Body of pancreas (tissue), 4 donors: ENCODE measurements at regions not wholly inside any gene's neighbourhood (a gene's known extent, or its start where the extent isn't known, plus 50 kb on each side); places are given as distances from the start of the nearest gene placed in this dataset.
"Not testable (repeated sequence)": the region's sequence is repeated elsewhere in the genome, so short reads cannot be mapped to it uniquely, and the experiment has no call there.

Source experiments
- ATAC-seq: fragments of 150-250 bp; one replicate; pipeline ENCODE4 v1.9.1; 2016
- DNase-seq, 4 donors: peaks; one replicate each; pipeline ENCODE4 v3.0.0-alpha.2; 2019
- H3K27ac ChIP-seq, 4 donors: fragments of 200-600 bp; sonication (generic); 1 replicate in 3 of 4; 2 replicates in 1 of 4; pipeline versions ENCODE4 v1.5.1 to v1.6.1; 2016 to 2019; ENCODE audit warnings: mild to moderate bottlenecking in 1 of 4, mixed read lengths in 1 of 4, moderate library complexity in 1 of 4
- H3K27me3 ChIP-seq, 2 donors: fragments of 200-600 bp; sonication (generic); one replicate each; pipeline ENCODE4 v1.6.0; 2016; ENCODE audit warnings: mild to moderate bottlenecking in 1 of 2
- H3K36me3 ChIP-seq, 2 donors: fragments of 200-600 bp; sonication (generic); replicated peaks in 1 of 2; 2 replicates each; pipeline ENCODE4 v1.5.1; 2016; ENCODE audit warnings: low read depth in 2 of 2; ENCODE audit not compliant: insufficient read depth in 1 of 2
- H3K4me1 ChIP-seq: fragments of 200-600 bp; sonication (generic); one replicate; pipeline ENCODE4 v1.6.0; 2016
- H3K4me3 ChIP-seq, 2 donors: fragments of 200-600 bp; sonication (generic); 1 replicate in 1 of 2; 2 replicates in 1 of 2; pipeline ENCODE4 v1.5.1; 2016 to 2019
- H3K9me3 ChIP-seq, 3 donors: fragments of 200-600 bp; sonication (generic); 1 replicate in 2 of 3; 2 replicates in 1 of 3; pipeline ENCODE4 v1.5.1; 2016
- POLR2A ChIP-seq, 3 donors: fragments of 450-650 bp; IDR thresholded peaks; one replicate each; pipeline ENCODE4 v1.6.1; 2016; ENCODE audit warnings: antibody characterized with exemption in 3 of 3, mild to moderate bottlenecking in 2 of 3
- WGBS, 2 donors: methylation state at CpG; one replicate each; pipeline ENCODE4 v1.1.5; 2017; 5-methylcytosine and 5-hydroxymethylcytosine counted together
- intact Hi-C: fragments of 100-400 bp; cut with DNase I; formaldehyde crosslinking; loops from one replicate; pipeline ENCODE4 v1.15.1; 2023
- TF ChIP-seq, protein P1 (sequence below), 7 experiments: fragments of 450-650 bp in 4 of 7; fragments of 200-600 bp in 3 of 7; sonication (generic) in 3 of 7; IDR thresholded peaks; one replicate each; pipeline ENCODE4 v1.5.1; 2016 to 2019; ENCODE audit warnings: antibody characterized with exemption in 7 of 7

DNA sequence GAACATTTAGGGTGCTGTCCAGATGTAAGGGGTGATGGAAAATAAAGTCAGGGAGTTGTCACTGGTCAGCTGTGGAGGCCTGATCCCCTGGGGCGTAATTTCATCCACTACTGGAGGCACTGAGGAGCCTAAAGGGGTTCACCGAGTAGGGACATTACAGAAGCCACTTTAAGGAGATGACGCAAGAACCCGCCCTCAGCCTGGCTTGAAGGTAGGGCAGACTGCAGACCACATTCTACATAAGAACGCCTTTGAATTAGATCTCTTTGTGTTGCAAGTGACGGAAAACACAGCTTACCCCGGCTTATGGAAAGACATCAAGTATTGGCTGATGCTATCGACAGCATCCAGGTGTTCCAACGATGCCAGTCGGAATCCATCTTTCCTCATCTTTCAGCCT, 462.7 kb upstream of the CDH4 start:
- WGBS, 2 donors, result 80 to 84% methylated on average over 10 of the region's 10 CpGs
- Histone ChIP-seq H3K4me3 (no peak overlapping the region), H3K36me3 (no peaks in the 10 kb centered on the region), H3K4me1 (no peaks in the 10 kb centered on the region), H3K9me3 (no peaks in the 10 kb centered on the region), H3K27ac (no peak overlapping the region), H3K27me3 (no peaks in the 10 kb centered on the region)
- no peak for TF ChIP-seq POLR2A (IDR thresholded peaks at IDR 0.05)
- TF ChIP-seq, protein P1, sequence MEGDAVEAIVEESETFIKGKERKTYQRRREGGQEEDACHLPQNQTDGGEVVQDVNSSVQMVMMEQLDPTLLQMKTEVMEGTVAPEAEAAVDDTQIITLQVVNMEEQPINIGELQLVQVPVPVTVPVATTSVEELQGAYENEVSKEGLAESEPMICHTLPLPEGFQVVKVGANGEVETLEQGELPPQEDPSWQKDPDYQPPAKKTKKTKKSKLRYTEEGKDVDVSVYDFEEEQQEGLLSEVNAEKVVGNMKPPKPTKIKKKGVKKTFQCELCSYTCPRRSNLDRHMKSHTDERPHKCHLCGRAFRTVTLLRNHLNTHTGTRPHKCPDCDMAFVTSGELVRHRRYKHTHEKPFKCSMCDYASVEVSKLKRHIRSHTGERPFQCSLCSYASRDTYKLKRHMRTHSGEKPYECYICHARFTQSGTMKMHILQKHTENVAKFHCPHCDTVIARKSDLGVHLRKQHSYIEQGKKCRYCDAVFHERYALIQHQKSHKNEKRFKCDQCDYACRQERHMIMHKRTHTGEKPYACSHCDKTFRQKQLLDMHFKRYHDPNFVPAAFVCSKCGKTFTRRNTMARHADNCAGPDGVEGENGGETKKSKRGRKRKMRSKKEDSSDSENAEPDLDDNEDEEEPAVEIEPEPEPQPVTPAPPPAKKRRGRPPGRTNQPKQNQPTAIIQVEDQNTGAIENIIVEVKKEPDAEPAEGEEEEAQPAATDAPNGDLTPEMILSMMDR (IDR thresholded peaks at IDR 0.05), result no peak
- ATAC-seq (no peak), DNase-seq (no peak)
- intact Hi-C loops, result no loop called here

DNA sequence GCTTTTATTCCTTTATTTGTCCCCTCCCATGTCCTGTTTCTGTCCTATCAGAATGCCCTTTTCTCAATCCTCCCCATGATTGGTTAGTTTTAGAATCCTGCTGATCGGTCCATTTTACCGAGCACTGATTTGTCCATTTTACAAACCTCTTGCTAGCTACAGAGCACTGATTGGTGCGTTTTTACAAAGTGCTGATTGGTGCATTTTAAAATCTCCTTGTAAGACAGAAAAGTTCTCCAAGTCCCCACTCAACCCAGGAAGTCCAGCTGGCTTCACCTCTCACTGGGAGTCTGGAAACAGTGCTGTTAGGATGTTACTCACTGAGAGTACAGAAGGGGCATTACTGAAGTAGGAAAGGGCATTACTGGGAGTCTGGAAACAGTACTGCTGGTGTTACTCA, 461.7 kb upstream of the CDH4 start:
- H3K4me1 ChIP-seq, H3K36me3 ChIP-seq, DNase-seq, ATAC-seq, H3K4me3 ChIP-seq, H3K9me3 ChIP-seq, H3K27ac ChIP-seq, H3K27me3 ChIP-seq, intact Hi-C loops: not testable (repeated sequence)
- 72 to 83% methylated on average over 3 of the region's 3 CpGs for WGBS, 2 donors

DNA sequence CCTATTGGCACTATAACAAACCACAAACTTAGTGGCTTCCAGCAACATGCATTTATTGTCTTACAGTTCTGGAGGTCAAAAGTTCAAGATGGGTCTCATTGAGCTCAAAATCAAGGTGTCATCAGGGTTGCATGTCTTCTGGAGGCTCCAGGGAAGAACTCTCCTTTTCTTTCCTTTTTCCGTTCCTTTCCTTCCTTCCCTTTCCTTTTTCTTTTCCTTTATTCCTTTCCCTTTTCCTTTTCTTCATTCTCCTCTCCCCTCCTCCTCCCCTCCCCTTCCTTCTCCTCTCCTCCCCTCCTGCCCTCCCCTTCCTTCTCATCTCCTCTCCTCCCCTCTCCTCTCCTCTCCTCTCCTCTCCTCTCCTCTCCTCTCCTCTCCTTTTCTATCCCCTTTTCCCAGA, 460.2 kb upstream of the CDH4 start:
- Histone ChIP-seq H3K4me3 (no peak overlapping the region), H3K27ac (no peak overlapping the region), H3K4me1 (no peaks in the 10 kb centered on the region), H3K9me3 (no peaks in the 10 kb centered on the region), H3K27me3 (no peaks in the 10 kb centered on the region), H3K36me3 (no peaks in the 10 kb centered on the region)
- no peak for DNase-seq
- intact Hi-C loops, result no loop called here
- TF ChIP-seq, protein P1 (IDR thresholded peaks at IDR 0.05), result no peak
- TF ChIP-seq POLR2A (IDR thresholded peaks at IDR 0.05), result no peak
- 81 to 100% methylated on average over 1 of the region's 1 CpG for WGBS, 2 donors
- no peak for ATAC-seq

DNA sequence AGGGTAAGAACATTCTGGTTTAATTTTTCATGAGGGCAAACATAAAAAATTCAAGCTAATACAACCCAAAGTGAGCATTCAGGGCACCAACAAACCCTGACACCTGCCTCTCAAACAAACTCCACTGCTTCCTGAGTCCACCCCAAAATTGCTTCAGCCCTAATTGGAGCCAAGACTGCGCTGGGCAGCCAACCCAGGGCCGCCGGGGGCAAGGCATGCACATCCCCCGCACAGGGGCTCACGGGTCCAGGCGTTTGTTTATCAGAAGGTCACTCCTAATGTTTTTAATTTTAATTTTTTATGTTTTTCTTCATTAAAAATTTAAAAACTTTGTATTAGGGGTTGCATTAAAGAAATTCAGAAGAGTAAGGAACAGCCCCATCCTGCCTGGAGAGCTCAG, 459.1 kb upstream of the CDH4 start:
- 71 to 77% methylated on average over 6 of the region's 6 CpGs for WGBS, 2 donors
- H3K9me3 ChIP-seq, result no peaks in the 10 kb centered on the region
- TF ChIP-seq, protein P1 (IDR thresholded peaks at IDR 0.05), result no peak
- no peak for TF ChIP-seq POLR2A (IDR thresholded peaks at IDR 0.05)
- H3K27ac ChIP-seq, result no peak overlapping the region
- H3K27me3 ChIP-seq, result no peaks in the 10 kb centered on the region
- no peaks in the 10 kb centered on the region for H3K36me3 ChIP-seq
- intact Hi-C loops, result no loop called here
- ATAC-seq (no peak), DNase-seq (no peak)
- no peaks in the 10 kb centered on the region for H3K4me1 ChIP-seq
- H3K4me3 ChIP-seq, result no peak overlapping the region

DNA sequence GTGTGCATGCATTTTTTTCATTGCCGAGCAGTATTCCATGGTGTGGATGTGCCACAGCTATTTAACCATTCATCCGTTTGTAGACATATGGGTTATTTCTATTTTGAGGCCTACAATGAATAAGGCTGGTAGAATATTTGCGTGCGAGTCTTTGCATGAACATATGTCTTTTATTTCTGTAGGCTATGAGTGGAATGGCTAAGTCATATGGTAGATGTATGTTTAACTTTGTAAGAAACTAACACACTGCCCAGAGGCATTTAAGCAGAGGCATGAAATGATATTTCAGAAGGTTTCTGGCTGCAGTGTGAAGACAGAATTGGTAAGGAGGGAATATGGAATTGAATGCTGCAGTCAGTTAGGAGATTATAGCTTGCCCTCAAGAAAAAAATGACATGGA, 457.4 kb upstream of the CDH4 start:
- Histone ChIP-seq H3K27ac (no peak overlapping the region), H3K4me3 (no peak overlapping the region), H3K36me3 (no peaks in the 10 kb centered on the region), H3K4me1 (no peaks in the 10 kb centered on the region), H3K9me3 (no peaks in the 10 kb centered on the region), H3K27me3 (no peaks in the 10 kb centered on the region)
- ATAC-seq (no peak), DNase-seq (no peak)
- no peak for TF ChIP-seq POLR2A (IDR thresholded peaks at IDR 0.05)
- TF ChIP-seq, protein P1 (IDR thresholded peaks at IDR 0.05), result no peak
- intact Hi-C loops, result no loop called here
- 77 to 79% methylated on average over 4 of the region's 4 CpGs for WGBS, 2 donors
